T-helper 1 cell treated with Interleukin-12 subunit alpha and Interleukin-12 subunit beta and Interleukin-4 antibody, amounts not matched to agents 30 ng/mL and 1 ng/mL, for 36 hours (primary cell): ENCODE measurements at regions not wholly inside any gene's neighbourhood (a gene's known extent, or its start where the extent isn't known, plus 50 kb on each side); places are given as distances from the start of the nearest gene placed in this dataset.

ENCODE experiments used
- intact Hi-C: fragments of 100-400 bp; cut with micrococcal nuclease; formaldehyde crosslinking; loops from one replicate; pipeline ENCODE4 v1.15.1; 2024

GRCh38 chr11:115005663-115006062, 327.3 kb downstream of the NXPE2 start:
- intact Hi-C loops = no loop called here

- intact Hi-C loops = no loop called here
These were observed 329.5 kb downstream of the NXPE2 start for GRCh38 chr11:115007851-115008250.

- intact Hi-C loops = no loop called here
These were observed 330.5 kb downstream of the NXPE2 start for GRCh38 chr11:115008799-115009198.

GRCh38 chr11:115017529-115017928, 339.2 kb downstream of the NXPE2 start:
- intact Hi-C loops = no loop called here

GRCh38 chr11:115030166-115030565, 351.8 kb downstream of the NXPE2 start:
- intact Hi-C loops = no loop called here

DNA sequence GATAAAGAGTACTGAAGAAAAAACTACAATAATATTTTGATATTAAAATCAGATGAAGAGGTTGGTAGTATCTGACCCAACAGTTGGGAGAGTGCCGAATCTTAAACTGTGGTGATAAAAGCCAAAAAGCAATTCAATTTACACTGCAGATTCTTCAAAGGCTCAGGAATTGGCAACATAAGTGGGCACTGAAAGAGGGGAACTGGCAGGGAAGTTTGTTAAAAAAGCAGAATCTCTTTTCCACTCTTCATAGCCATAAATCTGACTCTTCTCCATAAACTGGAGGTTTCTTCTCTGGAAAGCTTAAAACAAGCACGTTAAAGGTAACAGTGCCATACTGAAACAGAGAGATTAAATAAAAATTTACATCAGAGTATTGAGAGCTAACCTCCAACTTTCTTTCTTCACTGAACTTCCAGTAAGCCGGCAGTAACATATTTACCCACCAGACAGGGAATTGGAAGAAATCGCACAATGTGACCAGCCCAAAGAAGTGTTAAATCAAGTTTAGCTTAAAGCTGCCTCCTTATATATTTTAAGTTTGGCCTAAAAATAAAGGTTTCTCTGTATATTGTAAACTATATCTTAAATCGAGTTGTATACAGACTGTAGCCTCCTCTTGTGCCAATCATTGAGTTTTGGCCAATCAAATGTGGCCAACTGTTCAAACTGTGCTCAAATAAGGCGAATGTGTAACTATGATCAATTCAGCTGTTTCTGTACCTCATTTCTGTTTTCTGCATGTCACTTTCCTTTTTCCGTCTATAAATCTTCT, 358.3 kb downstream of the NXPE2 start:
- intact Hi-C loops = no loop called here

GRCh38 chr11:115042002-115042401, 363.7 kb downstream of the NXPE2 start:
- intact Hi-C loops = no loop called here

- intact Hi-C loops = no loop called here
These were observed 369.3 kb downstream of the NXPE2 start for GRCh38 chr11:115047631-115048030.

DNA sequence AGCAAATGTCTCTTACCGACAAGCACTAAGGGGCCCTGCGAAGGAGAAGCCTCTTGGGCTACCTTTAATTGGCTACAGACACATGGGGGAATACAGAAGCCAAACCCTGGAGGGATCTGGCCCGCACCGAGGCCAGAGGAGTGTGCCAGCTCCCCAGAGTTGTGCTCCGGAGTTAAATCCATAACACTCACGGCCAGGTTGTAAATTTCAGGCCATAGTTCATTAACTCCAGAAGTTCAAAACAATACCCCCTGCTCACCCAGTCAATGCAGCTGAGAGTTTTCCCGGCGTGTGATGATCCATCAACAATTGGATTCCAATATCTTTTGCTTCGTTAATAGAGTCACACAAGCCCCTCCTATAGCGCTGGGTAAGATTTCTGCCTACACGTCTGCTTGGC, 371.5 kb downstream of the NXPE2 start:
- intact Hi-C loops = no loop called here

- intact Hi-C loops = no loop called here
These were observed 372.4 kb downstream of the NXPE2 start for GRCh38 chr11:115050756-115051155.

DNA sequence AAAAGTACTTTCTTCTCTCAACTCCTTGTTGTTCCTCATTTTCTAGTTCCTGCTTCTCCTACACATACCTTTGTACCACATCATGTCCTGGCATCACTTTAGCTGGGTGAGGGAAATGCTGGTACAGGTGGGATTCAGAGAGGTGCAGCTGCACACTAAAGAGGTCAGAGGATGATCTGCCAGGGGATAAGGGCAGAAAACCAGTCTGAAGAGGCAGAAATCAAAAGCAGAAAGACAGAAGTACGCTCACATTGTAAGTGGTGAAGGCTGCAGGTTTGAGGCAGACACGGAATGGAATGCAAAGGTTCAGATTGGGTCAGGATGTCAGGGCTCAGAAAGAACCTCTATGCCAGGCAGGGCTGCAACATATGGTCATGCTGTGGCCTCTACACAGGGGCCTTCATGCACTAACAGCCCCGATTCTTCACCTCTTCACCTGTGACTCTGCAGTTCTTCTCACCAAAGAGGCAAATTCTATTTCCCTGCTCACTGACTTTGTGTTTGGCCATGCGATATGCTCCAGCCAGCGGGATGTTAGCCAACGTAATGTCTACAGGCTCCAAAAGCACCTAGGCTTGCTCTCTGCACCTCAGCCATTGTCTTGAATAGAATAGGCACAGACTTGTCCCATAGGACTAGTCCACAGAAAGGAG, 373.7 kb downstream of the NXPE2 start:
- intact Hi-C loops = no loop called here

DNA sequence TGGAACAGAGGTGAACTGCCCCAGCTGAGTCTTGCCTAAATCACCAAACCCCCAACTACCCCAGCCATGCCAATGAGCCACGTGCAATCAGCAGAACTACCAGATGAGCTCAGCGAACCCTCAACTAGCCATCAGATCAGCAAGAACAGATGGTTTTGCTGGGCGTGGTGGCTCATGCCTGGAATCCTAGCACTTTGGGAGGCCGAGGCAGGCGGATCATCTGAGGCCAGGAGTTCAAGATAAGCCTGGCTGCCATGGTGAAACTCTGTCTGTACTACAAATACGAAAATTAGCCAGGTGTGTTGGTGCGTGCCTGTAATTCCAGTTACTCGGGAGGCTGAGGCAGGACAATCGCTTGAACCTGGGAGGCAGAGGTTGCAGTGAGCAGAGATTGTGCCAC, 374.3 kb downstream of the NXPE2 start:
- intact Hi-C loops = no loop called here

- intact Hi-C loops = no loop called here
These were observed 376.5 kb downstream of the NXPE2 start for GRCh38 chr11:115054570-115055538.

- intact Hi-C loops = no loop called here
These were observed 378.2 kb downstream of the NXPE2 start for GRCh38 chr11:115056514-115056913.

DNA sequence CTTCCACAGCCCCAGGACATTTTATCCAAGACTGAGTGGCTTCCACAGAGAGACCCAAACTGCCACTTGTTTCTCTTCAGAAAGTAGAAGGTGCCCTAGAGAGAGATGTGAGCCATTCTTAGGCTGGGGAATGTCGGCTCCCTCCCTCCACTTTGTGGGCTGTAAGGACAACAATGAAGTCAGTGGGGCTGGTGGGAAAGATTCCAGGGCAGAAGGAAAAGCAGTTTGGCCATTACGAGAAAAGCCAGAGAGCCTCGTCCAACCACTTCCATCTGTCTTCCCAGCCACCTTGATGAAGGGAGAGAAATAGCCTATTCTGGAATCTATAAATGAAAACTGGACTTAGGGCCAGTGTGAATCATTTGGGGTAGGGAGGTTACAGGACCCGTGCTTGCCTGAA, 382.5 kb downstream of the NXPE2 start:
- intact Hi-C loops = no loop called here

- intact Hi-C loops = no loop called here
These were observed 387.0 kb downstream of the NXPE2 start for GRCh38 chr11:115065314-115065713.

DNA sequence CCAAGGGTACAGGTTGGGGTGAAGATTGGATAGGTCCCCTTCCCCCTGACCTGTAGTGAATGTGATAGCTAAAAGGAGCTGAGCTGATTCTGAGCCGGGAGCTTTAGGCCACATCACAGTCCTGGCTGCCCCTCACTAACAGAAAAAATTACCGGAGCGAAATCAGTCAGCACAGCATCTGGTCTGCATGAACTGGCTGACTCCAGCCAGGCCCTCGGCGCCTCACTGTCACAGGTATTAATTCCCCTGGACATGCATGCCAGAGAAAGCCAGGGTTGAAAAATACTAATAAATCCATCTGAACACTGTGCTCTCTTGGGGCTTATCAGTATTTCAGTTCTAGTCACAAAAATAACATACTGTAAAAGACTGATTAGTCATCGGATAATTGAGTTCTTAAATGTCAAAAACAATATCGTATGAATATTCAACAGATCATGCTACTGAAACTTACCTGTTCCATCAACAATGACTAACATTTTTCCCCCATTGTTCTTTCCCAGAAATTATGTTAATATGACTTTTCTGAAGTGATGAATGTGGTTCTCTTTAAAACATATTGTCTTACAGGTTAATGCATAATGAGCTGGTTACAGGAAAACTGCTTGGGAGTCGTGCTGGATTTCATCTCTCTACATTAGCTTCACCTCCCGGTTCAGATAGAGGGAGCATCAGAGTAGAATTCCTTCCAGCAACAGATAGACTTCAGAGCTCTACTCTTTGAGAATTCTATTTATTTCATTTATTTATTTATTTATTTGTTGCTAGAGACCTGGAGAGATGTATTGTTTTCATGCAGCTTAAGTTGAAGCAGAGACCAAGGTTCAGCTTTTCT, 387.7 kb downstream of the NXPE2 start:
- intact Hi-C loops = no loop called here

DNA sequence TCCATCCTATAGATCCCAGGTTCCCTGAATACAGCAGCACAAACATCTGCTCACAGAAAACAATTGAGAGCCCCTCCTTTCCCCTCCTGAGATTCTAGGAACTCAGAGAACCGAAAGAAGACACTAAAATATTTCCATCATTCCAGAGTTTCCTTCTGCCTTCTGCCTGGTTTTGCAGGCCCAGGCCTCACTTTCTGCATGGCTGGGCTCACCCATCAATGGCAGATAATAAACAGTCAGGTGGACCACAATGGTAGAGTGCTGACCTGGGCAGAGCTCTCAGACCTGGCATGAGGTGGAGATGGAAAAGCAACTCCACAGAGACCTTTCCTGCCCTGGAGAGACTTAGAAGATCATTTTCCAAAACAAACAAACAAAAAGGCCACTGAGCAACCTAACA, 389.1 kb downstream of the NXPE2 start:
- intact Hi-C loops = no loop called here

DNA sequence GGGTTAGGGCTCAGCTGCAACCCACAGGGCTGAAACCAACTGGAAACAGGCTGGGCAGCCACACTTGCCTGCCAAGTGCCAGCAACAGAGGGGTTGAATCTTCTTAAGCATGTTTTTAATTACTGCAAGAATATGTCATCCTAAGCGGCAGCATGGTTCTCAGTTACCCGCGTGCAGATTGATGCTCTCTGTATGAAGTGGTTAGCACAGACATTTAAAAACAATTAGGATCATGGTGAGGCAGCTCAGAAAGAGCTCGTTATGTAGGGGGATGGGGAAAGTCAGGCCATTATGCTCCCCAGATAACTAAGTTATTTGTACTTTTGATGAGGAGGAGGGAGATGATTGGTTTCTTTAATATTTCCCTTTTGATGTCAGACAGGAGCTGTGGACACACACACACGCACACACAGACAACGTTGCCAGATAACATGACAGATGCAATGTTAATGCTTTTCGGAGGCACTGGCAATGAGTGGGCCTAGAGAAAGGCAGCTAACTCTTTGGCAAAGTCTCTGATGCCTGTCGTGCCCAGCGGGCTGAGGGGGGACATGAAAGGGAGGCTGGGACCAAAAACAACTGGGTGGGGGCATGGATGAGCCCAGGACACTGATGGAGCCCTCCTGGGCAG, 389.7 kb downstream of the NXPE2 start:
- intact Hi-C loops = no loop called here

- intact Hi-C loops = no loop called here
These were observed 391.3 kb downstream of the NXPE2 start for GRCh38 chr11:115069599-115069998.

DNA sequence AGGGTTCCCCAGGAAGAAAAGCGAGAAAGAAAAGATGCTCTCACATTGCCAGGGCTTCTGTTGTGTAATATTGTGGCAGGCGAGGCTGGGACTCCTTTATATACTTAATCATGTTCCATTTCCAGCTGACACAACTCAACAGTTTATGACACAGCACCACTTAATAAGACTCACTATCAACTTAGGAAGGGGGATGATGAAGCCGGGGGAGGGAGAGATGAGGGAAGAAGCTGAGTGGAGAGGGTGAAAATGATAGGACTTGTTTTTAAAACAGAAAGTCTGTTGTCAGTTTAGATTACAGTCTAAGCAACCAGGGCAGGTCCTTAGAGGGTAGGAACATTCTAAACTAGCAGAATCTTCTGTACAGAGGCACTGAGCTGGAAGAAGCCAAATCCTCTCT, 397.0 kb downstream of the NXPE2 start:
- intact Hi-C loops = no loop called here
